Mammary epithelial cell (primary cell): ENCODE measurements at regions not wholly inside any gene's neighbourhood (a gene's known extent, or its start where the extent isn't known, plus 50 kb on each side); places are given as distances from the start of the nearest gene placed in this dataset.

ENCODE experiments used
- CTCF ChIP-seq, 2 donors: IDR thresholded peaks in 1 of 2; conservative IDR thresholded peaks in 1 of 2; 2 replicates each; pipeline ENCODE4 v1.5.1; 2011 to 2012; ENCODE audit warnings: inconsistent platforms in 2 of 2, low read length in 2 of 2, mild to moderate bottlenecking in 2 of 2, control low read depth in 1 of 2, low read depth in 1 of 2; ENCODE audit not compliant: insufficient read depth in 1 of 2; ENCODE audit errors: extremely low read depth in 1 of 2
- EZH2 ChIP-seq: IDR thresholded peaks from 2 replicates; pipeline ENCODE4 v1.6.1; 2012; ENCODE audit warnings: low read length, inconsistent platforms, borderline replicate concordance

GRCh38 chr3:102735311-102735710 lies 300.5 kb downstream of the ZPLD1 start:
- no peak for TF ChIP-seq CTCF (conservative IDR thresholded peaks at IDR 0.05 in 1 of 2, IDR thresholded peaks at IDR 0.05 in 1 of 2; ENCODE audit: extremely low read depth in 1 of 2, insufficient read depth in 1 of 2, low read depth in 1 of 2, low read length in 2 of 2)
- no peak for TF ChIP-seq EZH2
